GM12878 (cell line): ENCODE measurements at regions not wholly inside any gene's neighbourhood (a gene's known extent, or its start where the extent isn't known, plus 50 kb on each side); places are given as distances from the start of the nearest gene placed in this dataset.

Experiments
- ATAC-seq: fragments of 200-7000 bp; cut with Tn5 transposase; 3 replicates; pipeline ENCODE4 v1.9.1; 2020; ENCODE audit warnings: mild to moderate bottlenecking, moderate library complexity
- BruUV-seq: library from RNA; stranded (reverse); fragments of 400-500 nt; replicated peaks from 2 replicates; lab custom pipeline; 2021; lab: Mats Ljungman, UMichigan
- CTCF ChIA-PET: fragments of 300-600 bp; sonication (Branson Sonifier 250); formaldehyde crosslinking; extraction: SDS; loops from one replicate; lab custom pipeline; 2021; ENCODE audit warnings: inconsistent platforms; lab: Yijun Ruan, JAX
- POLR2A ChIA-PET: fragments of 350-600 bp; formaldehyde crosslinking; extraction: SDS; loops from one replicate; lab custom pipeline; 2021; ENCODE audit warnings: inconsistent platforms; lab: Charles Lee
- RAD21 ChIA-PET: fragments of 300-600 bp; sonication (Branson Sonifier 250); formaldehyde crosslinking; loops from one replicate; lab custom pipeline; 2023; ENCODE audit warnings: antibody characterized with exemption; ENCODE audit not compliant: unreplicated experiment; lab: Charles Lee
- SMC1A ChIA-PET: fragments of 300-600 bp; sonication (Branson Sonifier 250); formaldehyde crosslinking; loops from one replicate; lab custom pipeline; 2023; ENCODE audit not compliant: unreplicated experiment, uncharacterized antibody; lab: Charles Lee
- DNase-seq: peaks from one replicate; pipeline ENCODE4 v3.0.0-alpha.2; 2011; ENCODE audit warnings: low read depth, low spot score
- FAIRE-seq: peaks from 3 replicates; lab custom pipeline; 2011; peaks lifted over from hg19 to GRCh38; lab: Jason Lieb, UNC
- H2AFZ ChIP-seq: 2 replicates; pipeline ENCODE4 v1.6.0; 2011; ENCODE audit warnings: low read depth, low read length, control low read depth; ENCODE audit not compliant: control insufficient read depth
- H3K27ac ChIP-seq: 2 replicates; pipeline ENCODE4 v1.5.1; 2011; ENCODE audit warnings: control low read depth; ENCODE audit not compliant: control insufficient read depth, insufficient read depth
- H3K27me3 ChIP-seq, 2 experiments: replicated peaks in 1 of 2; 2 replicates each; pipeline versions ENCODE4 v1.6.0 to v1.6.1; 2011; ENCODE audit warnings: low read length in 1 of 2; ENCODE audit not compliant: control insufficient read depth in 2 of 2, insufficient read depth in 2 of 2
- H3K36me3 ChIP-seq, 2 experiments: 2 replicates each; pipeline ENCODE4 v1.5.1; 2011; ENCODE audit warnings: low read length in 1 of 2; ENCODE audit not compliant: control insufficient read depth in 2 of 2, insufficient read depth in 2 of 2
- H3K4me1 ChIP-seq: 2 replicates; pipeline ENCODE4 v1.6.1; 2011; ENCODE audit warnings: mild to moderate bottlenecking, low read length, moderate library complexity, mixed read lengths; ENCODE audit not compliant: control insufficient read depth, insufficient read depth
- H3K4me2 ChIP-seq: 2 replicates; pipeline ENCODE4 v1.6.0; 2011; ENCODE audit warnings: control low read depth; ENCODE audit not compliant: control insufficient read depth, insufficient read depth
- H3K4me3 ChIP-seq: fragments of 200-600 bp; sonication (generic); 2 replicates; pipeline ENCODE4 v1.5.1; 2016
- H3K79me2 ChIP-seq: 2 replicates; pipeline ENCODE4 v1.6.0; 2011; ENCODE audit warnings: low read length; ENCODE audit not compliant: control insufficient read depth, insufficient read depth
- H3K9ac ChIP-seq: 2 replicates; pipeline ENCODE4 v1.8.0; 2011; ENCODE audit warnings: low read length, control low read depth, mixed read lengths; ENCODE audit not compliant: control insufficient read depth, insufficient read depth
- H3K9me3 ChIP-seq: replicated peaks from 3 replicates; pipeline ENCODE4 v1.5.1; 2011; ENCODE audit warnings: mild to moderate bottlenecking, low read length; ENCODE audit not compliant: control insufficient read depth, insufficient read depth
- H4K20me1 ChIP-seq: 2 replicates; pipeline ENCODE4 v1.6.0; 2011; ENCODE audit not compliant: control insufficient read depth, insufficient read depth
- BHLHE40 ChIP-seq, 2 experiments: fragments of 450-650 bp in 1 of 2; IDR thresholded peaks; 2 replicates each; pipeline ENCODE4 v1.6.1; 2011 to 2017; ENCODE audit warnings: low read depth in 2 of 2, borderline replicate concordance in 1 of 2, improper control_type of control experiment in 1 of 2, low read length in 1 of 2, mild to moderate bottlenecking in 1 of 2
- BMI1 ChIP-seq: fragments of 450-650 bp; IDR thresholded peaks from 2 replicates; pipeline ENCODE4 v1.6.1; 2016; ENCODE audit warnings: mild to moderate bottlenecking, moderate library complexity, borderline replicate concordance
- CTCF ChIP-seq, 3 experiments: IDR thresholded peaks in 2 of 3; conservative IDR thresholded peaks in 1 of 3; 2 replicates each; pipeline ENCODE4 v1.5.1; 2011; ENCODE audit warnings: low read depth in 3 of 3, low read length in 3 of 3, mild to moderate bottlenecking in 3 of 3, control low read depth in 2 of 3, moderate library complexity in 2 of 3, inconsistent platforms in 1 of 3, mixed read lengths in 1 of 3; ENCODE audit not compliant: control insufficient read depth in 2 of 3, insufficient read depth in 1 of 3; ENCODE audit errors: extremely low read depth in 1 of 3
- NFIC ChIP-seq: IDR thresholded peaks from 2 replicates; pipeline ENCODE4 v1.6.1; 2012; ENCODE audit warnings: low read depth, mild to moderate bottlenecking, inconsistent platforms, low read length, moderate library complexity
- NR2C1 ChIP-seq: fragments of 450-650 bp; IDR thresholded peaks from 2 replicates; pipeline ENCODE4 v1.6.1; 2017; ENCODE audit warnings: antibody characterized with exemption, mild to moderate bottlenecking, moderate library complexity
- NRF1 ChIP-seq: conservative IDR thresholded peaks from 2 replicates; pipeline ENCODE4 v1.6.1; 2011; ENCODE audit warnings: mild to moderate bottlenecking, low read depth, low read length, improper control_type of control experiment
- RFX5 ChIP-seq: IDR thresholded peaks from 2 replicates; pipeline ENCODE4 v1.6.1; 2011; ENCODE audit warnings: low read depth, low read length, improper control_type of control experiment
- SMAD5 ChIP-seq: IDR thresholded peaks from 2 replicates; pipeline ENCODE4 v1.6.1; 2016; ENCODE audit warnings: antibody characterized with exemption, low read depth
- SRF ChIP-seq, 2 experiments: IDR thresholded peaks; 2 replicates each; pipeline ENCODE4 v1.6.1; 2011; ENCODE audit warnings: low read depth in 2 of 2, low read length in 2 of 2, mild to moderate bottlenecking in 1 of 2, moderate library complexity in 1 of 2
- STAT3 ChIP-seq: IDR thresholded peaks from 2 replicates; pipeline ENCODE4 v1.6.1; 2011; ENCODE audit warnings: low read depth, low read length, improper control_type of control experiment
- SUZ12 ChIP-seq: fragments of 200-600 bp; sonication (generic); IDR thresholded peaks from one replicate; pipeline ENCODE4 v1.6.1; 2018; ENCODE audit warnings: antibody characterized with exemption, mild to moderate bottlenecking; ENCODE audit not compliant: unreplicated experiment
- ZNF622 ChIP-seq: fragments of 450-650 bp; IDR thresholded peaks from 2 replicates; pipeline ENCODE4 v1.6.1; 2017; ENCODE audit warnings: mild to moderate bottlenecking, inconsistent platforms
- in situ Hi-C: fragments of 300-500 bp; cut with MboI; formaldehyde crosslinking; loops from 9 replicates; pipeline ENCODE4 v1.14.3; 2018; ENCODE audit warnings: mixed read lengths
- intact Hi-C: fragments of 100-400 bp; cut with micrococcal nuclease; formaldehyde crosslinking; loops from one replicate; pipeline ENCODE4 v1.14.2; 2022; ENCODE audit not compliant: unreplicated experiment
- TF ChIP-seq, protein P1 (sequence below): fragments of 450-650 bp; IDR thresholded peaks from 2 replicates; pipeline ENCODE4 v1.6.1; 2016; ENCODE audit warnings: mild to moderate bottlenecking
- TF ChIP-seq, protein P2 (sequence below): fragments of 450-650 bp; conservative IDR thresholded peaks from 2 replicates; pipeline ENCODE4 v1.6.1; 2017; ENCODE audit warnings: mild to moderate bottlenecking, moderate library complexity
- TF ChIP-seq, protein P3 (sequence below): fragments of 450-650 bp; IDR thresholded peaks from 2 replicates; pipeline ENCODE4 v1.6.1; 2014; ENCODE audit warnings: mild to moderate bottlenecking
- TF ChIP-seq, protein P4 (sequence below): IDR thresholded peaks from 2 replicates; pipeline ENCODE4 v1.6.1; 2012; ENCODE audit warnings: low read depth, low read length, improper control_type of control experiment

DNA sequence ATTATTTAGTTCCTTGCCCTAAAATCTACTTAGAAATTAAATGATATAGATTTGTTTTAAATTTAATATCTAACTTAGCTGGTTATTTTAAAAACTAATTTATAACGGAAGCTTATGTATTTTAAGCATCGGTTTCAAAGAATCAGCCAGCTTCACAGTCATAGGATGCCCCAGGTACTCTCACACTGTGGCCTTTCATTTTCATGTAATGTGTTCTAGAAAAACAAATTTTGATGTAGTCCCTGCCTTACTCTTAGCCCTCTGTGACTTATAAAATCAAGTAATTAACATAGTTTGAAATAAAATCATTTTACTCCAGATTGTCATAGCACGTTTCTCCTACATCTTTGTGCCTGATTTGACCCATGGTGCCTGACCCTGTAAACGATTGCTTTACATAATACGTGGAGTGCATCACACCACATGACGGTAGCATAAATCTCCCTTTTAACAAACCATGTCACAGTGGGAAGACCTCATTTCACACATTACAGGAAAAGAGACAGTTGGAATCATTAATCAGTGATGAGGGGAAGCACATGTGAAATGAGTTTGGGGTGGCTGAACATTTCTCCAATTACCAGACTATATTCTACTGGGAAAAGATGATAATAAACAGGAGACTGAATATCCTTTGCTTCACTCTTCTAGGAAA lies 731.5 kb upstream of the CDH9 start (continued):
- TF ChIP-seq, protein P1, sequence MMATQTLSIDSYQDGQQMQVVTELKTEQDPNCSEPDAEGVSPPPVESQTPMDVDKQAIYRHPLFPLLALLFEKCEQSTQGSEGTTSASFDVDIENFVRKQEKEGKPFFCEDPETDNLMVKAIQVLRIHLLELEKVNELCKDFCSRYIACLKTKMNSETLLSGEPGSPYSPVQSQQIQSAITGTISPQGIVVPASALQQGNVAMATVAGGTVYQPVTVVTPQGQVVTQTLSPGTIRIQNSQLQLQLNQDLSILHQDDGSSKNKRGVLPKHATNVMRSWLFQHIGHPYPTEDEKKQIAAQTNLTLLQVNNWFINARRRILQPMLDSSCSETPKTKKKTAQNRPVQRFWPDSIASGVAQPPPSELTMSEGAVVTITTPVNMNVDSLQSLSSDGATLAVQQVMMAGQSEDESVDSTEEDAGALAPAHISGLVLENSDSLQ, result no peak
- TF ChIP-seq SUZ12, result no peak
- TF ChIP-seq, protein P2, sequence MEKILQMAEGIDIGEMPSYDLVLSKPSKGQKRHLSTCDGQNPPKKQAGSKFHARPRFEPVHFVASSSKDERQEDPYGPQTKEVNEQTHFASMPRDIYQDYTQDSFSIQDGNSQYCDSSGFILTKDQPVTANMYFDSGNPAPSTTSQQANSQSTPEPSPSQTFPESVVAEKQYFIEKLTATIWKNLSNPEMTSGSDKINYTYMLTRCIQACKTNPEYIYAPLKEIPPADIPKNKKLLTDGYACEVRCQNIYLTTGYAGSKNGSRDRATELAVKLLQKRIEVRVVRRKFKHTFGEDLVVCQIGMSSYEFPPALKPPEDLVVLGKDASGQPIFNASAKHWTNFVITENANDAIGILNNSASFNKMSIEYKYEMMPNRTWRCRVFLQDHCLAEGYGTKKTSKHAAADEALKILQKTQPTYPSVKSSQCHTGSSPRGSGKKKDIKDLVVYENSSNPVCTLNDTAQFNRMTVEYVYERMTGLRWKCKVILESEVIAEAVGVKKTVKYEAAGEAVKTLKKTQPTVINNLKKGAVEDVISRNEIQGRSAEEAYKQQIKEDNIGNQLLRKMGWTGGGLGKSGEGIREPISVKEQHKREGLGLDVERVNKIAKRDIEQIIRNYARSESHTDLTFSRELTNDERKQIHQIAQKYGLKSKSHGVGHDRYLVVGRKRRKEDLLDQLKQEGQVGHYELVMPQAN, result no peak
- TF ChIP-seq, protein P3, sequence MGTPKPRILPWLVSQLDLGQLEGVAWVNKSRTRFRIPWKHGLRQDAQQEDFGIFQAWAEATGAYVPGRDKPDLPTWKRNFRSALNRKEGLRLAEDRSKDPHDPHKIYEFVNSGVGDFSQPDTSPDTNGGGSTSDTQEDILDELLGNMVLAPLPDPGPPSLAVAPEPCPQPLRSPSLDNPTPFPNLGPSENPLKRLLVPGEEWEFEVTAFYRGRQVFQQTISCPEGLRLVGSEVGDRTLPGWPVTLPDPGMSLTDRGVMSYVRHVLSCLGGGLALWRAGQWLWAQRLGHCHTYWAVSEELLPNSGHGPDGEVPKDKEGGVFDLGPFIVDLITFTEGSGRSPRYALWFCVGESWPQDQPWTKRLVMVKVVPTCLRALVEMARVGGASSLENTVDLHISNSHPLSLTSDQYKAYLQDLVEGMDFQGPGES, result no peak
- no peak for TF ChIP-seq SRF (IDR thresholded peaks at IDR 0.05; ENCODE audit: low read depth in 2 of 2, low read length in 2 of 2)
- no peak for TF ChIP-seq BMI1
- TF ChIP-seq NFIC, result no peak

GRCh38 chr5:27748847-27749246 lies 710.5 kb upstream of the CDH9 start:
- DNase-seq (no peak), FAIRE-seq (no peak), ATAC-seq (no peak)
- CTCF ChIA-PET, result no interaction called here
- Histone ChIP-seq H3K4me2 (no peak overlapping the region), H3K27me3 (no peaks in the 10 kb centered on the region), H3K36me3 (no peaks in the 10 kb centered on the region), H3K9me3 (no peaks in the 10 kb centered on the region), H3K4me1 (no peaks in the 10 kb centered on the region), H3K27ac (no peak overlapping the region), H3K4me3 (no peak overlapping the region), H2AFZ (no peak overlapping the region), H3K9ac (no peak overlapping the region), H3K79me2 (no peaks in the 10 kb centered on the region), H4K20me1 (no peaks in the 10 kb centered on the region)
- SMC1A ChIA-PET, result no interaction called here
- intact Hi-C loops (no loop called here), in situ Hi-C loops (no loop called here)
- no TSS peak for BruUV-seq
- RAD21 ChIA-PET, result no interaction called here
- POLR2A ChIA-PET, result no interaction called here
- TF ChIP-seq SMAD5, result no peak
- no peak for TF ChIP-seq RFX5
- TF ChIP-seq NRF1, result no peak
- no peak for TF ChIP-seq NR2C1
- TF ChIP-seq BHLHE40 (IDR thresholded peaks at IDR 0.05; ENCODE audit: borderline replicate concordance in 1 of 2, low read depth in 2 of 2, low read length in 1 of 2), result no peak
- no peak for TF ChIP-seq STAT3
- TF ChIP-seq, protein P4, sequence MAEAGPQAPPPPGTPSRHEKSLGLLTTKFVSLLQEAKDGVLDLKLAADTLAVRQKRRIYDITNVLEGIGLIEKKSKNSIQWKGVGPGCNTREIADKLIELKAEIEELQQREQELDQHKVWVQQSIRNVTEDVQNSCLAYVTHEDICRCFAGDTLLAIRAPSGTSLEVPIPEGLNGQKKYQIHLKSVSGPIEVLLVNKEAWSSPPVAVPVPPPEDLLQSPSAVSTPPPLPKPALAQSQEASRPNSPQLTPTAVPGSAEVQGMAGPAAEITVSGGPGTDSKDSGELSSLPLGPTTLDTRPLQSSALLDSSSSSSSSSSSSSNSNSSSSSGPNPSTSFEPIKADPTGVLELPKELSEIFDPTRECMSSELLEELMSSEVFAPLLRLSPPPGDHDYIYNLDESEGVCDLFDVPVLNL, result no peak
- no peak for TF ChIP-seq ZNF622
- TF ChIP-seq NFIC, result no peak
- TF ChIP-seq CTCF (IDR thresholded peaks at IDR 0.05 in 2 of 3, conservative IDR thresholded peaks at IDR 0.05 in 1 of 3; ENCODE audit: control insufficient read depth in 2 of 3, extremely low read depth in 1 of 3, insufficient read depth in 1 of 3, low read depth in 3 of 3, low read length in 3 of 3), result no peak
